ENCODE measurements at regions not wholly inside any gene's neighbourhood (a gene's known extent, or its start where the extent isn't known, plus 50 kb on each side); places are given as distances from the start of the nearest gene placed in this dataset.

DNA sequence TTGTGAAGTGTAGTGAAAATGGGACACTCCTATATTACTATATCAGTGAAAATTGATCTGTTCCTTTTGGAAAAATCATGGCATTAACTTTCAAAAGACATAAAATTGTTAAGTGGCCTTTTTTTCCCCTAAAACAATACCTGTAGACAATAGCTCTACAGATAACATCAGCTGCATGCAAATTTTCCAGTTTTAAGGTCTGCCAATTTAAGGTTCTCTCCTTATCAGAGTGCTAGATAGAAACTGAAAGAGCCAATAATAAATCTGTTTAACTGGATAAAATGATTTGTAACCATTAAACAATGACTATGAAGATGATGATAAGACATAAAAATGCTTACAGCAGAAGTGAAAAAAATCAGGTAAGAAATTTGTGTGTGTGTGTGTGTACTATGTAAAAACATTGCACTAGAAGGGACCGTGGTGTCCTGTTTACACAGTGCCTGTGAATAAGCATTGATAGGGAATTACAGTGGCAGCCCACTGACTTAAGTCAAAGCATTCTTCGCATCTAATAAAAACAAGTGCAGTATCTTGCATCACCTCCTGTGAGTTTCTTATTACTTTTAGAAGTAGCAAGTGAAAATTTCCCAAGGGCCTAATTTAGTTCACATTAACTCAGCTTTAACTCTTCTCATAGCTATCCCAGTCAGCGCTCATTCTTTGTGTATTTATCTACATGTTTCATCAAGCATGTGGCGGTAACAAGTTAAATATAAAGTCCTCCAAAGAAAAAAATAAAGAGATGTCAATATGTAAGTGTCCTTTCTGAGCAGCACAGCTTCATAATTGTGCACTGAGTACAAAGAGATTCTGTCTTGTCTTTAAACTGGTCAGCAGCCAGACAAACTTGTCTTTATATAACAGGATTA is 261.9 kb downstream of the ARL4A start:
- DNase-seq = no peak

DNA sequence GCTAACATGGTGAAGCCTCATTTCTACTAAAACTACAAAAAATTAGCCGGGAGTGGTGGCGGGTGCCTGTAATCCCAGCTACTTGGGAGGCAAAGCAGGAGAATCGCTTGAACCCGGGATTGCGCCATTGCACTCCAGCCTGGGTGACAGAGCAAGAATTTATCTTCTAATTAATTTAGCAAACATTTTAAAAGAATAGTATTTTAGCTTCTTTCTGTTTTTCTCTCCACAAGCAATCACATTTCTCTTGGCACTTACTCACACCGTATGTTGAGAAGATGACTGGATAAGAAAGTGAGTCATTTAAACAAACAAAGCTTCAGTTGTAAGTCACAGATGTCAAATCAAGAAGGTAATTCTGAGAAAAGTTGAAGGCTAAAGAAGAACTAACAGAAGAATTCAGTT is 264.0 kb downstream of the ARL4A start:
- no peak for DNase-seq

DNA sequence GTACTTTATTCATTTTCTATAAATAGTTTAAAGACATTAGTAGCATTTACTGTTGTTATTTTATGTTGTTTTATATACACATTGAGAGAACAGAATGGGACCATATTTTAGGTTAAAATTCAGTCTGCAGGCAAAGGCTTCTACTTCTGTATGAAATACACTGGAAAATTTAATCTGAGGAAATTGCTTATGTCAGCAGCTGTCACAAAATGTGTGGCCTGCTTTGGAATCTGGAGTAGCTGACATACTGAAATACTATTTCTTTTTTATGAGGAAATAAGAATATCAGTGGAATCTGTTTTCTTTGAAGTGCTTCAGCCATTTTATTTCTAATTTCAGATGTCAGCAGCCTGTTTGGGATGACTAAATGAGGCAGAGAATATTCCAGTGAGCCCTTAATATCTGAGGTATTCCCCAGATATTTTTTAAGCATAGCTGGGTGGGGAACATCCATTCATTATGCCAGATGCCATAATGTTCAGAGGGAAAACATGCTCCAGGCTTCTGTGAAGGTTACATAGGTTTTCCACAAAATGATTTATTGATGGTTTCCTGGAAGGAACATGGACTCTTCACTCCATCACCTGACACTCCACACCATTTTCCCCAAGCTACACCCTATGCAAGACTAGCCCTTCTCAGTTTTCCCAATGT is 267.1 kb downstream of the ARL4A start:
- no peak for DNase-seq

DNA sequence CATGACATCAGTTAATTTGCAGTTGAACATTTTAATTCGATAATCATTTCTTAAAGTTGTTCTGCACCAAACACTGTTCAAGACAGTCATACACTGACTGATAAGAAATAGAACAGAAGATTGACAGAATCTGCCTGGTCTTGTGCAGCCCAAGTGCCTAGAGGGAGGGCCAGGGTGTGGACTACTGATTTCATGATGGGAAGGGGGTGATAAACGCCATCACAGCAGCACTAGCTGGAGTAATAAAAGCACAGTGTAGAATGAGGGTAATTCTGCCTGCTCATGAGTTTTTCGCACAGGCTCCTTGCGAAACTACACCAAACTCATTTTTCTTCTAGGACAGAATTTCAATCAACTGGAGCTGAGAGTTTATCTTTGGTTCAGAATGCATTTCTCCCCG is 270.1 kb downstream of the ARL4A start:
- no peak for DNase-seq

GRCh38 chr7:12961910-12962480 is 274.6 kb downstream of the ARL4A start:
- DNase-seq = no peak

- DNase-seq = no peak
Measured at GRCh38 chr7:12963435-12963834, 276.0 kb downstream of the ARL4A start.

DNA sequence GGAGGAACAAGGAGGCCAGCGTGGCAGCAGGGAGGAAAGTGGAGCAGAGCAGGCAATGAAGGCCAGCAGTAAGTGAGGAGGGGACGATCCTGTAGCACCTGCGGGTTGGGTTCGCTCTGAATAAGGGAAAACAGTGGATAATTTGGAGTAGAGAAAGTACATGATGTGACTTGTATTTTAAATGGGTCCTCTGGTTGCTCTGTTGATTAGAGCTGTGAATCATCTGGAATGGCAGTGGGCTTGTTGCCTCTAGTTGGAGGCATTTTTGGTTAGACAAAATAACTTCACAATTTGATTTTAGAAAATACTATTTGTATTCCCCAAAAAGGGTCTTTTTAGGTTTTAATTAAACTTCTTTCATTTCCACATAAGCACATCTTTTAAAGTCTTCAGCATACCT is 277.4 kb downstream of the ARL4A start:
- no peak for DNase-seq

GRCh38 chr7:12965767-12966166 is 278.3 kb downstream of the ARL4A start:
- no peak for DNase-seq

DNA sequence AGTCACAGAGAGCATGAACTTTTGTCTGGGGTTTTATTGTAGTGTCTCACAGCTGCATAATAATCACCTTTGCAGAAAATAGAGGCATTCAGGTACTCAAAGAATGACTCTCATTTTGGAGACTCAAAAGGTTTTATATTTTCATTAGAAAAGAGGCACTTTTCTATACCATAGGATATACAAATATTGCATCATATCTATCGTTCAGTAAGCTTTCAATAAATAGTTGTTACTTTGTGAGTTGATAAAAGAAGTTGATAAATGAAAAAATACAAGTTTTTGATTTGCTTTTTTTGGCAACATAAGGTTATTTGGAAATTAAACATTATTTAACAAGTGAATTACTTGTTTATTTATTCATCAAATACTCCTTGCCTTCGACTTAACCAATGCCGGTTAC is 279.9 kb downstream of the ARL4A start:
- no peak for DNase-seq

GRCh38 chr7:12968836-12969422 is 281.5 kb downstream of the ARL4A start:
- no peak for DNase-seq

DNA sequence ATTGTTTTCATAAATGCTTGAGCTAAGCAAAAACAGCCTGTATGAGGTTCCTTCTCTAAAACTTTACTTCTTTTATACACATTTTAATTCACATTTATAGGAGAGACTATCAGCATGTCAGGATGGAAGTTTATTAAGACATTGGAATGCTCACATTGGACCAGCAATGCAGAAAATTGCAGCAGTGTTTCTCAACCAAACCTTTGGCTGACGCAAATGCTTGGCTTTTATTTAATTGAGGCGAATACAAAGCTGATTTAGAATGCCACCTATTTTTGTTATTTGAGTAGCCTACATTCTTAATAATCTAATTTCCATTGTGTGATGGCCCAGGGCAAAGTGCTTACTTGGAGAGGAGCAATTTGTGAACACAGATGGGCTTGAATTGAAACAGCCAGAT is 283.2 kb downstream of the ARL4A start:
- DNase-seq = no peak

- DNase-seq = no peak
Measured at GRCh38 chr7:12974451-12975166, 287.2 kb downstream of the ARL4A start.

- DNase-seq = no peak
Measured at GRCh38 chr7:12975412-12975811, 288.0 kb downstream of the ARL4A start.

DNA sequence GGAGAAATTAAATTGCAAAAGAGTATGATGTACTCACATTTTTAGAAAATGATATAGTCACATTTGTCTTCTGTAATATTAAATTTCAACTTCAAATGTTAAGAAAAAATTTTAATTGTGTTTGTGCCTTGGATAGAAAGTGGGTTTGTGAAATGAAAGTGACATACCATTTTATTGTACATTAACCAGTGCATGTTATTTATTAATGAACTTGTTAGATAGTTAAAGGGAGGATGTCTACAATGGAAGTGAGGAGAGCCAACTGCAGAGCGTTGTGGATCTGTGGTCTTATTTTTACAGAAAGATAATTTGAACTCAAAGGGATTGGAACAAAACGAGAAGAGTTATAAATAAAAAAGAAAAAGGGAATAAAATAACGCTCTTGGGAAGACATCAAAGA is 291.7 kb downstream of the ARL4A start:
- no peak for DNase-seq

- no peak for DNase-seq
Measured at GRCh38 chr7:12982178-12982577, 294.7 kb downstream of the ARL4A start.

GRCh38 chr7:12984117-12984516 is 296.7 kb downstream of the ARL4A start:
- no peak for DNase-seq

- DNase-seq = no peak
Measured at GRCh38 chr7:12985228-12985627, 297.8 kb downstream of the ARL4A start.

GRCh38 chr7:12985752-12986151 is 298.3 kb downstream of the ARL4A start:
- DNase-seq = no peak

- DNase-seq = no peak
Measured at GRCh38 chr7:12987238-12987637, 299.8 kb downstream of the ARL4A start.

- no peak for DNase-seq
Measured at GRCh38 chr7:12990440-12990839, 303.0 kb downstream of the ARL4A start.

GRCh38 chr7:12993025-12993424 is 305.6 kb downstream of the ARL4A start:
- DNase-seq = no peak

DNA sequence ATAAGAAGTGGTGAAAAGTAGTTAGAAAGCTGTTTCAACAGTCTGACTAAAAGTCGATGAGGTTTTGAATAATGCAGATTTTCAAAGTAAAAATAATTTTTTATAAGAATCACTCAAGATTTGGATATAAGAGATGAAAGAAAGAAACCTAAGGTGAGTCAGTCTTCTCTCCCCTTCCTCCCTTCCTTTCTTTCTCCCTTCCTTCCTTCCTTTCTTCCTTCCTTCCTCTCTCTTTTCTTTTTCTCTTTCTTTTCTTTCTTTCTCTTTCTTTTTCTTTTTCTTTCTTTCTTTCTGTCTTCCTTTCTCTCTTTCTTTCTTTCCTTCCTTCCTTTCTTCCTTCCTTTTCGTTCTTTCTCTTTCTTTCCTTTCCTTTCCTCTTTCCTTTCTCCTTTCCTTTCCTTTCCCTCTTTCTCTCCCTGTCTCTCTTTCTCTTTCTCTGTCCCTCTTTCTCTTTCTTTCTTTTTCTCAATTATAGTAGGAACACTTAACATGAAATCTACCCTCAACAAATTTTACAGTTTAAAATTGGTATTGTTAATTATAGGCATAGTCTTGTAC is 308.6 kb downstream of the ARL4A start:
- no peak for DNase-seq

DNA sequence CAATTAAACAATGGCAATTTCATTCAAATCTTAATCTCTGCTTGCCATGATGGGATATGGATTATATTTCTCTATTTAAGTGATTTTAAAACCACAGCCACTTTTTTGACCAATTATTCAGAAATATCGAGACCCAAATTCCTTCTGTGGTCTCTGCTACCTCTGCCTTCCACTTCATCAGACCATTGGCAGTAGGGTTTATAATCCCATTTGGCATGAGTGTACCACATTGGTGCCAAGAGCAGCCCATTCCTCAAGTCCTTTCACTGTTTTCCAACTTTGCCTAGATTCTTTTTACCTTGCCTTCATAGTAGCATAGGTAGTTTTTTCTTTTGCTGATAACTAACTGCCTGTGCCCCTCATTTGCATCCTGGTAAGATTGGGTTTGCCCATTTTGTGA is 319.9 kb downstream of the ARL4A start:
- no peak for DNase-seq

Measured in NCI-H524 treated with DMSO at 0.1 percent for 48 hours (cell line).